GM12878 (cell line): ENCODE measurements at regions not wholly inside any gene's neighbourhood (a gene's known extent, or its start where the extent isn't known, plus 50 kb on each side); places are given as distances from the start of the nearest gene placed in this dataset.

Experiments used
- ATAC-seq: fragments of 200-7000 bp; cut with Tn5 transposase; 3 replicates; pipeline ENCODE4 v1.9.1; 2020; ENCODE audit warnings: mild to moderate bottlenecking, moderate library complexity
- BruUV-seq: library from RNA; stranded (reverse); fragments of 400-500 nt; replicated peaks from 2 replicates; lab custom pipeline; 2021; lab: Mats Ljungman, UMichigan
- CTCF ChIA-PET: fragments of 300-600 bp; sonication (Branson Sonifier 250); formaldehyde crosslinking; extraction: SDS; loops from one replicate; lab custom pipeline; 2021; ENCODE audit warnings: inconsistent platforms; lab: Yijun Ruan, JAX
- POLR2A ChIA-PET: fragments of 350-600 bp; formaldehyde crosslinking; extraction: SDS; loops from one replicate; lab custom pipeline; 2021; ENCODE audit warnings: inconsistent platforms; lab: Charles Lee
- RAD21 ChIA-PET: fragments of 300-600 bp; sonication (Branson Sonifier 250); formaldehyde crosslinking; loops from one replicate; lab custom pipeline; 2023; ENCODE audit warnings: antibody characterized with exemption; ENCODE audit not compliant: unreplicated experiment; lab: Charles Lee
- SMC1A ChIA-PET: fragments of 300-600 bp; sonication (Branson Sonifier 250); formaldehyde crosslinking; loops from one replicate; lab custom pipeline; 2023; ENCODE audit not compliant: unreplicated experiment, uncharacterized antibody; lab: Charles Lee
- DNase-seq: peaks from one replicate; pipeline ENCODE4 v3.0.0-alpha.2; 2011; ENCODE audit warnings: low read depth, low spot score
- FAIRE-seq: peaks from 3 replicates; lab custom pipeline; 2011; peaks lifted over from hg19 to GRCh38; lab: Jason Lieb, UNC
- H2AFZ ChIP-seq: 2 replicates; pipeline ENCODE4 v1.6.0; 2011; ENCODE audit warnings: low read depth, low read length, control low read depth; ENCODE audit not compliant: control insufficient read depth
- H3K27ac ChIP-seq: 2 replicates; pipeline ENCODE4 v1.5.1; 2011; ENCODE audit warnings: control low read depth; ENCODE audit not compliant: control insufficient read depth, insufficient read depth
- H3K27me3 ChIP-seq, 2 experiments: replicated peaks in 1 of 2; 2 replicates each; pipeline versions ENCODE4 v1.6.0 to v1.6.1; 2011; ENCODE audit warnings: low read length in 1 of 2; ENCODE audit not compliant: control insufficient read depth in 2 of 2, insufficient read depth in 2 of 2
- H3K36me3 ChIP-seq, 2 experiments: 2 replicates each; pipeline ENCODE4 v1.5.1; 2011; ENCODE audit warnings: low read length in 1 of 2; ENCODE audit not compliant: control insufficient read depth in 2 of 2, insufficient read depth in 2 of 2
- H3K4me1 ChIP-seq: 2 replicates; pipeline ENCODE4 v1.6.1; 2011; ENCODE audit warnings: mild to moderate bottlenecking, low read length, moderate library complexity, mixed read lengths; ENCODE audit not compliant: control insufficient read depth, insufficient read depth
- H3K4me2 ChIP-seq: 2 replicates; pipeline ENCODE4 v1.6.0; 2011; ENCODE audit warnings: control low read depth; ENCODE audit not compliant: control insufficient read depth, insufficient read depth
- H3K4me3 ChIP-seq: fragments of 200-600 bp; sonication (generic); 2 replicates; pipeline ENCODE4 v1.5.1; 2016
- H3K79me2 ChIP-seq: 2 replicates; pipeline ENCODE4 v1.6.0; 2011; ENCODE audit warnings: low read length; ENCODE audit not compliant: control insufficient read depth, insufficient read depth
- H3K9ac ChIP-seq: 2 replicates; pipeline ENCODE4 v1.8.0; 2011; ENCODE audit warnings: low read length, control low read depth, mixed read lengths; ENCODE audit not compliant: control insufficient read depth, insufficient read depth
- H3K9me3 ChIP-seq: replicated peaks from 3 replicates; pipeline ENCODE4 v1.5.1; 2011; ENCODE audit warnings: mild to moderate bottlenecking, low read length; ENCODE audit not compliant: control insufficient read depth, insufficient read depth
- H4K20me1 ChIP-seq: 2 replicates; pipeline ENCODE4 v1.6.0; 2011; ENCODE audit not compliant: control insufficient read depth, insufficient read depth
- CHD1 ChIP-seq: IDR thresholded peaks from 2 replicates; pipeline ENCODE4 v1.6.1; 2012; ENCODE audit warnings: low read depth, low read length, improper control_type of control experiment
- CHD2 ChIP-seq: IDR thresholded peaks from 2 replicates; pipeline ENCODE4 v1.6.1; 2011; ENCODE audit warnings: low read depth, low read length, improper control_type of control experiment, borderline replicate concordance
- E2F4 ChIP-seq: IDR thresholded peaks from 2 replicates; pipeline ENCODE4 v1.6.1; 2012; ENCODE audit warnings: low read depth, low read length, improper control_type of control experiment
- HCFC1 ChIP-seq: fragments of 150-350 bp; IDR thresholded peaks from 2 replicates; pipeline ENCODE4 v1.6.1; 2014; ENCODE audit warnings: low read length
- HDAC2 ChIP-seq: fragments of 200-600 bp; sonication (generic); IDR thresholded peaks from 2 replicates; pipeline ENCODE4 v1.6.1; 2017
- MYB ChIP-seq: fragments of 150-350 bp; IDR thresholded peaks from 2 replicates; pipeline ENCODE4 v1.6.1; 2014; ENCODE audit warnings: mild to moderate bottlenecking, low read depth, low read length, borderline replicate concordance
- SIN3A ChIP-seq: IDR thresholded peaks from 2 replicates; pipeline ENCODE4 v1.6.1; 2012; ENCODE audit warnings: low read depth, low read length, improper control_type of control experiment
- SMAD5 ChIP-seq: IDR thresholded peaks from 2 replicates; pipeline ENCODE4 v1.6.1; 2016; ENCODE audit warnings: antibody characterized with exemption, low read depth
- SUPT20H ChIP-seq: IDR thresholded peaks from 2 replicates; pipeline ENCODE4 v1.6.1; 2011; ENCODE audit warnings: low read depth, mild to moderate bottlenecking, low read length, moderate library complexity, borderline replicate concordance; ENCODE audit not compliant: control insufficient read depth
- WRNIP1 ChIP-seq: IDR thresholded peaks from 2 replicates; pipeline ENCODE4 v1.6.1; 2011; ENCODE audit warnings: low read depth, low read length, improper control_type of control experiment, borderline replicate concordance
- YBX1 ChIP-seq: fragments of 450-650 bp; IDR thresholded peaks from 2 replicates; pipeline ENCODE4 v1.6.1; 2016; ENCODE audit warnings: antibody characterized with exemption
- ZBED1 ChIP-seq: IDR thresholded peaks from 2 replicates; pipeline ENCODE4 v1.6.1; 2016; ENCODE audit warnings: borderline replicate concordance
- ZBTB40 ChIP-seq: fragments of 450-650 bp; IDR thresholded peaks from 2 replicates; pipeline ENCODE4 v1.6.1; 2016; ENCODE audit warnings: mild to moderate bottlenecking, moderate library complexity, borderline replicate concordance
- WGBS: methylation state at CpG from one replicate; pipeline ENCODE4 v1.1.6; 2016; ENCODE audit warnings: low lambda C conversion rate; ENCODE audit not compliant: insufficient replicate concordance, insufficient coverage; ENCODE audit errors: missing lambda C conversion rate; 5-methylcytosine and 5-hydroxymethylcytosine counted together
- in situ Hi-C: fragments of 300-500 bp; cut with MboI; formaldehyde crosslinking; loops from 9 replicates; pipeline ENCODE4 v1.14.3; 2018; ENCODE audit warnings: mixed read lengths
- intact Hi-C: fragments of 100-400 bp; cut with micrococcal nuclease; formaldehyde crosslinking; loops from one replicate; pipeline ENCODE4 v1.14.2; 2022; ENCODE audit not compliant: unreplicated experiment

GRCh38 chr7:112985377-112985987, 101.1 kb downstream of the GPR85 start:
- BruUV-seq: no TSS peak
- CTCF ChIA-PET: interaction anchor here (1.4 kb wide), 1 partner anchor 19 kb away, joined by 3 read pairs; no protein-coding TSS in a partner anchor

More at GRCh38 chr7:112985377-112985987, 101.1 kb downstream of the GPR85 start:
- Histone ChIP-seq H3K79me2 (no peaks in the 10 kb centered on the region), H3K36me3 (no peaks in the 10 kb centered on the region), H3K27ac (no peak overlapping the region), H2AFZ (no peak overlapping the region), H4K20me1 (no peaks in the 10 kb centered on the region), H3K4me1 (peaks cover 8% of the 10 kb centered on the region), H3K9ac (no peak overlapping the region), H3K9me3 (no peaks in the 10 kb centered on the region), H3K4me2 (no peak overlapping the region), H3K4me3 (no peak overlapping the region), H3K27me3 (no peaks in the 10 kb centered on the region)
- 46% methylated on average over 9 of the region's 9 CpGs for WGBS
- no peak for DNase-seq
- no peak for ATAC-seq
- SMC1A ChIA-PET: no interaction called here
- in situ Hi-C loops: no loop called here
- POLR2A ChIA-PET: no interaction called here
- TF ChIP-seq ZBED1 (no peak), SUPT20H (no peak), SIN3A (no peak), WRNIP1 (no peak), HDAC2 (no peak), ZBTB40 (no peak), HCFC1 (no peak), E2F4 (no peak), YBX1 (no peak), CHD2 (no peak), CHD1 (no peak), MYB (no peak), SMAD5 (no peak)
- RAD21 ChIA-PET: no interaction called here
- intact Hi-C loops: no loop called here
- no peak for FAIRE-seq
